ENCODE measurements at regions not wholly inside any gene's neighbourhood (a gene's known extent, or its start where the extent isn't known, plus 50 kb on each side); places are given as distances from the start of the nearest gene placed in this dataset.

GRCh38 chr6:147684906-147685305, 176.4 kb downstream of the SAMD5 start:
- TF ChIP-seq ZNF274 (IDR thresholded peaks at IDR 0.05; ENCODE audit: low read depth, low read length), result no peak
- no peak for TF ChIP-seq YY1 (IDR thresholded peaks at IDR 0.05; ENCODE audit: insufficient read depth, insufficient read length)

All from NT2/D1 (cell line).